ENCODE measurements at regions not wholly inside any gene's neighbourhood (a gene's known extent, or its start where the extent isn't known, plus 50 kb on each side); places are given as distances from the start of the nearest gene placed in this dataset.

GRCh38 chr5:82816926-82817325 lies 260.3 kb downstream of the TMEM167A start (continued):
- TF ChIP-seq CHD7 (IDR thresholded peaks at IDR 0.05; ENCODE audit: insufficient replicate concordance, low read length) (no peak), KDM5A (IDR thresholded peaks at IDR 0.05; ENCODE audit: low read length) (no peak)

All from H1 (cell line).